LNCAP (cell line): ENCODE measurements at regions not wholly inside any gene's neighbourhood (a gene's known extent, or its start where the extent isn't known, plus 50 kb on each side); places are given as distances from the start of the nearest gene placed in this dataset.

Experiments
- CTCF ChIP-seq: fragments of 450-650 bp; IDR thresholded peaks from 2 replicates; pipeline ENCODE4 v1.5.1; 2017; ENCODE audit warnings: mild to moderate bottlenecking

GRCh38 chr21:19420565-19420964 is 1017.0 kb upstream of the TMPRSS15 start:
- no peak for TF ChIP-seq CTCF

GRCh38 chr21:19433623-19434022 is 1030.0 kb upstream of the TMPRSS15 start:
- no peak for TF ChIP-seq CTCF

- TF ChIP-seq CTCF = no peak
These were observed 1037.4 kb upstream of the TMPRSS15 start for GRCh38 chr21:19440792-19441655.

GRCh38 chr21:19458295-19458694 is 1054.7 kb upstream of the TMPRSS15 start:
- no peak for TF ChIP-seq CTCF

- TF ChIP-seq CTCF = no peak
These were observed 1058.1 kb upstream of the TMPRSS15 start for GRCh38 chr21:19461481-19462205.

GRCh38 chr21:19463966-19464365 is 1060.4 kb upstream of the TMPRSS15 start:
- TF ChIP-seq CTCF = no peak

- TF ChIP-seq CTCF = no peak
These were observed 1065.6 kb upstream of the TMPRSS15 start for GRCh38 chr21:19468991-19469715.
